KBM-7 (cell line): ENCODE measurements at regions not wholly inside any gene's neighbourhood (a gene's known extent, or its start where the extent isn't known, plus 50 kb on each side); places are given as distances from the start of the nearest gene placed in this dataset.
A peak's percentile ranks its signal among the peaks of the same experiment; 100 is the strongest.

Source experiments
- DNase-seq: peaks from one replicate; pipeline ENCODE4 v3.0.0-alpha.2; 2015
- in situ Hi-C: fragments of 300-500 bp; cut with MboI; formaldehyde crosslinking; loops from 2 replicates; pipeline ENCODE4 v1.14.3; 2020; ENCODE audit warnings: low sequenced_read_pairs, low pct_unique_long_range_greater_than_20kb, mixed read lengths

DNA sequence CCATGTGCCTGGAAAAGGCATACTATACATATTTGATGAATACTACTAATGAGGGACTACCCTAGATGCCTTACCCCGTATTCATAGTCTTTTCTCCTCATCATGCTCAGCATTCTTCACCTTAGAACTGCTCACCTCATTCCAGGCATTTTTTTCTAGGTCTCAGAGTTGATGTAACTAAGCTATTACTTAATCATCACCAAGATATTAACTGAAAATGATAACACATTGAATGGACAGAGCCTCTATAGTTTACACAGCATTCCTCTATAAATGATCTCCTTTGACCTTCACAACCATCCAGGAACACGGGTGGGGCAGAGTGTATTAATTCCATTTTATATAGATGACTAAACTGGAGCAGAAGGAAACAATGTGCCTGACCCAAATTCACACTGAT lies 174.1 kb upstream of the DPH6 start:
- in situ Hi-C loops: no loop called here
- DNase-seq: no peak

DNA sequence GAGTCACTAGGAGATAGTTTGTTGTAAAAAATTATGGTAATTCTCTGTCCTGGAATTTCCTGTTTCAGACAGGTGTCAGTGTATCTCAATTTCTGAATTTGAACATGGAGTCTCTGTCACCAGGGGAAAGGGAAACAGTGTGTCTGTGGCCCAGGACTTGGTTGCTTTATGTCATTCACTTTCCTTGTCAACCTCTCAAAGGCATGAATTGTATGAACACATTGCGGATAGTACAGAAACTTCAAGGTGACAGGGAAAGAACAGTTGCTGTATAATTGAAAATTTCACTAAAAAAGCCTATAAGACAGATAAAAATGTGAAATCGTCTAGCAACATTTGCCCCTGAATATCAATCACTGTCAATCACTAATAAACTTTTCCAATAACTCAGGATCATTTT lies 175.0 kb upstream of the DPH6 start:
- DNase-seq: no peak
- in situ Hi-C loops: no loop called here

DNA sequence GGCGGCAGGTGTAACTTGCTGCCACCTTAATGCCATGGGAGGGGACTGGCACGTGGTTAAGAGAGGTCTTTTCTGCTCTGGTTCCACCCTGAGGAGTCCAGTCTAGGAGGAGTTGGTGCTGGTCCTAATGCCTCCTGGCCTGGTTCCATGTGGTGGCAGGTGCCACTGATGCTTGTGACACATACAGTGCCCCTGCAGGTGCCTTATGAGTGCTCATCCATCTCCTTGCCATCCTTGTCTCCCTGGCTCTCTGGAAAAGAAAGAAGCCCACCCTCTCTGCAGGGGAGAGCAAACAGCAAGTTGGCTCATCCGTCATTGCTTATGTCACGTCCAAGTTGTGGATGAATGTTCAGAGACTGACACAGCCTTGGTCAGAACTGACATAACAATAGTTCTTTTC lies 175.8 kb upstream of the DPH6 start:
- no peak for DNase-seq
- in situ Hi-C loops: no loop called here

DNA sequence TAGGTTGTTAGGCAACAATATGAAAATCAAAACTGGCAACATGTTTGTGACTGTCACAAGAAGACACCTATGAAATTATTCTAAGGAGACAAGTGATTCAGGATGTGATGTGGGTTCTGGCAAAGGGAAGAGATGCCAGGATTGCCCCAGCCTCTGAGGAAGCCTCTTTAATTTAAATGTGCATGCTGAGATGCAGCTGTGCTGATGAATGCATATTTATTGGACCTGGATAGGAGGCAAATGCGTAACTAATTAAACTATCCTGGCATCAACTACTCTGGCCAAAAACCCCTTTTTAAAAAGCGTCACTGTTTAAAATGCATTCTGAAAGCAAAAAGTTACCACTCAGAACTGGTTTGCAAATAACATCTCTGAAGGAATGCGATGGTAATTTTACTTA lies 176.5 kb upstream of the DPH6 start:
- no peak for DNase-seq
- in situ Hi-C loops: no loop called here

DNA sequence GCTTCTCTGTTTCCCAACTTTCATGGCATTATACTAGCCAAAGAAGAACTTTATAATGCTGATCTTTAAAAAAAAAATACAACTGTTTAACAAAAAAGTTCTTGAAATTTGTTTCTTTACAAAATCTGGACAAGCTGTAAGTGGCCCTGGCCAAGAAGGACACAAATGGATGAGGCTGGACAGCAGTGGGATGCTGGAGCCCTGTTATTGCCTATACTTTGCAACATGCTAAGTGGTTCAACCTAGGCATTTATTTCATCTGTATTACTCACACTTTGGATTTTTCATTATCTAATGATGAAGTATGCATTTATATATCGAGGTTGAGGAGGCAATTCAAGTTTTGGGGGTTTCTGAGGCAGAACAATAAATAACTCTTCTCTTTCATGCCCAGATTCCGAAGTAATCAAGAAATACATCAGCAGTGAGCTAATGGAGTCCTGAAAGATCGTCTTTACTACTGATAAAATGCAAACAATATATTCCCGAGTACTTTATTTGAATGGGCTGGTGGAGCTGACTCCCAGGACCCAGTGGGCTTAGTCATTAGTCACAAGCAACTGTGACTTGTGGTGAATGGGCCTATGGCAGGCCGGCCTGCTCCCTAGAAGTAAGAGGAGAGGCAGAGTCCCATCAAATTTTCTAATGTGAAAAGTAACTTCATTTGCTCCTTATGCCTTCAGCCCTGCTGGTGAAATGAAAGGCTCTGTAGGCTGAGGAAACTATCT lies 177.3 kb upstream of the DPH6 start:
- in situ Hi-C loops: no loop called here
- DNase-seq: no peak

DNA sequence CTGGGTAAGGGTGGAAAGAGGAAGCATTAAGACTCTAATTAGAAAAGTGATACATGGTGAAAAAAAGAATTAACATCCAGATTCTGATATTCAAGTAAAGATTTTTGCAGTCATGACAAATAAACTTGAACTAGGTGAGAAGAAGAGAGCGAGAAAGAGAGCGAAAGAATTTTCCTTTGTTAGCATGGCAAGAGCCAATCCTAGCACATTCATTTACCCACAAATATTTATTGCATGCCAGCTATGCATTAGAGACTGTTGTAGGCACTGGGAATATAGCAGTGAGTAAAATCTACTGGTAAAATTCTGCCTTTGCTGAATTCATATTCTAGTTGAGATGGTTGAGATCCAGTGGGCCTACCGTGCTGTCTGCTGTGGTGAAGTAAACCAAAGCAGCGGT lies 177.9 kb upstream of the DPH6 start:
- in situ Hi-C loops: no loop called here
- no peak for DNase-seq

DNA sequence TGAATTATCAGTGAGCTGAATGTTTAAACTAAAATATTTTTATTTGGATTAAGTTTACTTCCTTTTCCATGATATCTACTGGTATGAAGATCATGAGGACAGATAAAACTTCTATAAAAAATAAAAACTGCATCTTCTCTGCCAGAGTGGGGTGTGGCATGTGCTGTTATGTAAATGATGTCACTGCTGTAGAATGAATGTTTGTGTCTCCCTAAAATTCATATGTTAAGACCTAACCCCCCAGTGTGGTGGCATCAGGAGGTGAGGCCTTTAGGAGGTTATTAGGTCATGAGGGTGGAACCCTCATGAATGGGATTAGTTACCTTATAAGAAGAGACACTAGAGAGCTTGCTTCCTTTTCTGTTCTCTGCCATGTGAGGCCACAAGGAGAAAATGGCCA lies 178.7 kb upstream of the DPH6 start:
- no peak for DNase-seq
- in situ Hi-C loops: no loop called here

DNA sequence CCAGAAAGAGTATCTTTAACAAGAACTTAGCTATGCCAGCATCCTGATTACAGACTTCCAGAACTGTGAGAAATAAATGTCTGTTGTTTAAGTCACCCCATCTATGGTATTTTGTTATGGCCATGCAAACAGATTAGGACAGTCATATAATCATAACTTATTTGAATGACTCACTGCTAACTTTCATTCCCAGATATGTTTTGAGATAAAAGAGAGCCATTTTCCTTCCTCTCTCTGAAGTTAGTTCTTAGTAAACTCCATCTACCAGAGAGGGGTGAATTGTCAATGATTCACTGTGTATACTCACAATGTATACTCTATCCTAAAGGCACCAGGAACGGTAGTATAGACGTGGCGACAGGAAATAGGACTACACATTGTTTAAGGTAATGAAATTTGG lies 179.4 kb upstream of the DPH6 start:
- in situ Hi-C loops: no loop called here
- DNase-seq: no peak

DNA sequence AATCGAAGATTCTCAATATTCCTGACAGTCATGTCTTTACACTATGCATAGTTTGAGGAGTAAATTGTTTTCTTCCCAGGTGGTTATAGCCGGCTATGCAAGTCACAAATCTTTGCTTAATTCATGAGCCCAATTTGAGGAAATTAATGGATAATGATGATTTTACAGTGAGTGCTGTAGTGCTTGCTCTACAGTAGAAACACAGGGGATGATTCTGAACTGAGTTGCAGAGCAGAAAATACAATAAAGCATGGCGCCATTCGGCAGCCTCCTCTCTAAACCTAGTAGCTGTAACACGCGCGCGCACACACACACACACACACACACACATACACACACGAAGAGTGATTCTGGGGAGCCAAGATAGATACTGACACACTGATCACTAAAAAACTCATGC lies 181.7 kb upstream of the DPH6 start:
- DNase-seq: no peak
- in situ Hi-C loops: no loop called here

DNA sequence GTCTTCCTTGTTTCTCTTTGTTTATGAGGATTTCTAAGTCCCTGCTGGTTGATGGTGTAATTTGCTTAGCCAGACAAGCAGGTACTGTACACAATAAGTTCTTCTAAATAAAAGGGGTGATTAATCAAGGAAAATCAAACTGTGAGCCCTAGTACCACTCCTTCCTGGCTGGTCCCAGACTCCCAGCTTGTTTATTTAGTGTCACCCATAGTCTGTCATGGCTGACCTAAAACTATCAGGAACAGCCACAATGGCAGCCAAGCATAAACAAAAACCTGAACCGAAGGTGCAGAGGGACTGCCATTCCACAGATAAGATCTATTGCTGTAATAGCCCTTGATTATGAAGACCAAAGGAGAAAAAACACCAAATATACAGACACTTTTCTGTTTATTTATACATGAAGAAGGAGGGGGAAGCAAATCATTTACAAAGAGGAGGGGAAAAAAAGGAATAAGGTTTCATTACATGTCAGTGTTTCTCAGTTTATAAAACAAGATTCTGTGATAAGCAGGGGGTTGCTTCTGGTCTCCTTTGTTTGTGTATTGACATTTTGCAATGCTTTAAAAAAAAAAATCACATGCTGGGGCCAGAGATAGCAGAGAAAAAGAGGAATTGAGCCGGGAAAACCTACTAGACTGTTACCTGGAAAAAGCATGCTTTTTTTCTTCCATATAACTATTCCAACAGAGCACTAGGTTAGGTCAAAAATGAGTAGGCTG lies 182.4 kb upstream of the DPH6 start:
- in situ Hi-C loops: no loop called here
- DNase-seq: no peak

DNA sequence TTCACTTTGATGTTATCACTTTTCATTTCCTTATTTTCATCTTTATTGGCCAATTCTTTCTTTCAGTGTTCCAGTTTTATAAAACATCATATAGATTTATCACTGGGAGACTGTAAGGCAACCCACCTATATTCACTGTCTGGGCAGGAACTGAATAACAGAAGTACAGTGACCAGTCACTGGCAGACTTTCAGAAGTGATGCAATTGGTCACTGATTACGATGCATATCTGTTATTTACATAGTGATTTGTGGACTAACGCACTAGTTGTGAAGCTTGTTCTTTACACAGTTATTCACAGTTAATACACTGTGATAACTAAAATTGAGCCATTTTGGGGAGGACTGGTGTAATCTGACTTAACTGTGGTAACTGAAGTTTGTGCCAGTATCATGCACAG lies 190.2 kb upstream of the DPH6 start:
- no peak for DNase-seq
- in situ Hi-C loops: no loop called here

DNA sequence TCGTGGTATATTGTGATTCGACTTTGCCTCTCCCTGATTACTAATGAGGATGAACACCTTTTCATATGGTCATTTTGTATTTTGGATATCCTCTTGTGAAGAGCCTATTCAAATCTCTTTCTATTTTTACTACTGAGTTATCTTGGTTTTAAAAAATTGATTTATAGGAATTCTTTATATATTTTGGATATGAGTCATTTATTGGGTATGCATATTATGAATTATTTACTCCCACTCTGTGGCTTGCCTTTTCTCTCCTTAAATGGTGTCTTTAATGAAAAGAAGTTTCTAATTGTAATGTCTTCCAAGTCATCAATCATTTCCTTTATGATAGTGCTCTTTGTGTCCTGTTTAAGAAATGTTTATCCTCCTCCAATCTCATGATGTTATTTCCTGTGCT lies 191.5 kb upstream of the DPH6 start:
- DNase-seq: no peak
- in situ Hi-C loops: no loop called here

DNA sequence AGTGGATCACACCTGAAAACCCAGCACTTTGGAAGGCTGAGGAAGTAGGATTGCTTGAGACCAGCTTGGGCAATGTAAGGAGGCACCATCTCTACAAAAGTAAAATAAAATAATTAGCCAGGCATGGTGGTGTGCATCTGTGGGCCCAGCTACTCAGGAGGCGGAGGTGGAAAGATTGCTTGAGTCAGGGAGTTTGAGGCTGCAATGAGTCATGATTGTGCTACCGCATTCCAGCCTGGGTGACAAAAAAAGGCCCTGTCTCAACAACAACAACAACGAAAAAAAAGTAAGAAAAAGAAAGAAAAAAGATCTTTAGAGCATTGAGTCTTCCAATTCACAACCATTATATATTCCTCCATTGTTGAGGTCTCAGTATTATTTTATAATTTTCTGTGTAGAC lies 192.4 kb upstream of the DPH6 start:
- no peak for DNase-seq
- in situ Hi-C loops: no loop called here

DNA sequence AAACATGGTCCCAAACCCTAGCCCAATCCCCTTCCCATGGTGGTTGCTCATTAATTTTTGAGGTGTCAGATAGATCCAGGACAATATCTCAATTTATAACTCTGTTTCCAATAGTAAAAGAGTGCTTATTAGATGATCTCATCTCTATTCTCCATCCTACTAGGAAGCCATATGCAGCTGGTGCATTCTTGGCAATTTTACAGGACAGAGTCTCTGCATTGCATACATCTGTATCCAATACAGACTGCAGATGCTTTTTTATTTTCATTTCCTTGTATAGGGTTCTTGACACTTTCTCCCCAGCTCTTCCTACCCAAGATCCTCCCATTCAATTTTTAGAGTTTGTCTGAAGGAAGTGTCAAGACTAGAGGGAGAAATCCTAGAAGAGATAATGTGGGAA lies 194.8 kb upstream of the DPH6 start:
- in situ Hi-C loops: no loop called here
- no peak for DNase-seq

DNA sequence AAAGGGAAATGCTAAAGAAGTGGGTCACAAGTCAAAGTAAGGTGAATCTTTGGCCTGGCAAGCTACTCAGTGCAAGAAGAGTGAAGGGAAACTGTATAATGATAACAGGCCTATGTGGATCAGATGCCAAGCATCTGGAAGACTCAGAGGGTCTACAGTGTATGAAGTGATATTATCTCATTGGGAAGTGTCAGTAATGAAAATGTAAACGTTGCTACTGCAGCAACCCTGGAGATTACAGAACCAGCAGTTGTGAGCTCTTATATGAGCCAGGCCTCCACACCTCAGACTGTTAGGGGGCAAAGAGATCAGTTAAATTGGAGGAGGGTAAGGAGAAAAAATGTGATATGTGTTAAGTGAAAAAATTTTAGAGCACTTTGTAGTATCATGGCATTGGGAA lies 195.4 kb upstream of the DPH6 start:
- DNase-seq: no peak
- in situ Hi-C loops: no loop called here

DNA sequence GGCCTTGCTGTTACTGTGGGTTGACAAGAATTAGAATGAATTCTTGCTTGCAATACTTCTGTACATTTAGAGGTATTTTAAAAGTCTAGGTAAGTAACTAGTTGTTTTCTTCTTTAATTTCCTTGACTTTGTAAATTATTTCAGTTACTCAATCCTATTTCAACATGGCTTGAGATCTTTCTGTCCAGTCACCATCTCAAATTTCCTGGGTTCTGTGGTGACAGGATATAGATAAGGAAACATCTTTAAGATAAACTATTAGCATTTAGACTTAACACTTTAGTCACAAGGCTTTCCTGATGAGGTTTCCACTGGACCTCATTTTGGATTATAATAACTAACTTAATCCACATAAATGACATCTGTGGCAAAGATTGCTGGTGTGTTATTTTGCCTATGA lies 195.9 kb upstream of the DPH6 start:
- in situ Hi-C loops: no loop called here
- no peak for DNase-seq

DNA sequence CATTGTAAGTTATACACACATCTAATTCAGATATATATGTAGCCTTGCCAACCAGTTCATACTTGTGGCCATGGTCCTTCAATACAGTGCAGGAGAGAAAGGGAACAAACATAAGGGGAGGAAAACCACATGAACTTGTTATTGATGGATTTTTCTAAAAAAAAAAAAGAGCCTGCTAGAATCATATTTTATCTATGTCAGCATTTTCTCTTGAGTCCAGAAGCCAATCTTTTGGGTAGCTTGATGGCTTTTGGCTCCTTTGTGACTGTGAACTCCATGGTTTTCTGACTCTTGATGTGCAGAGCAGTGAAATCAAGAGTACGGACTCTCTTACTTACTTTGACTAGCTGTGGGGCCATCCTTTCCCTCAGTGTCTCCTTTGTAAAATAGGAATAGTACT lies 197.4 kb upstream of the DPH6 start:
- in situ Hi-C loops: no loop called here
- no peak for DNase-seq

DNA sequence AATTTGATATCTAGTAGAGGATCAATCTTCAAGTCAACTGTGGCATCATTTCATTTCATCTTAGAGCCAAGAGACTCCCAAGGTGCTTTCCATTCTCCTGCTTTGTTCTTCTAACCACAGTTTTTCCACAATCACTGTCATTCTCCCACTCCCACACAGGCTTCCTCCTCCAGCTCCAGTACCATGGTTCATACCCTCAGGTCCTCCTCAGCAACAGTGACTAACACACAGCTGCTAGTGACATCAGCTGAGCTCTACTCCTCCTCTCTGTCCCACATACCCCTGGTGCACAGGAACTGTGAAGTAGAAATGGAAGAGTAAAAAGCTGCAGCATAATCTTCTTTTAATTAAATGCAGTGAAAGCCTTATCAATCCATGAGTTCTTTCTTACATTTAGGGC lies 200.2 kb upstream of the DPH6 start:
- in situ Hi-C loops: no loop called here
- no peak for DNase-seq

DNA sequence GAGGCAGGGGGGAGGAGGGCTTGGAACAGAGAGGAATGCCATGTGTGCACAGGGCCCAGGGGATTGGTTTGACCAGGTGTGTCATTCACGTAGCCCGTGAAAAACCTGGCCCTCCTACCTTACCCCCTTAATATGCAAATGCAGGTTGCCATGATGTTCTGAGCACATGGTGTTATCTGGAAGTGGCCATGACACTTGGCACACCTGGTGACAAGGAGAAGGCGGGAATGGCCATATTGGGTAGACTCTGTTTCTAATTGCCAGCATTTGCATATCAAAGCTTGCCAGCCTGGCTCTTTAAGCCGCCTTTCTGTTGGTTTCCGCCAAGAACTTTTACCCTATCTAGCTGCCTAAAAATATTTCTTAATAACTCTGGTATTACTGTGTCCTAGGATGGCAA lies 202.1 kb upstream of the DPH6 start:
- DNase-seq: no peak
- in situ Hi-C loops: no loop called here

DNA sequence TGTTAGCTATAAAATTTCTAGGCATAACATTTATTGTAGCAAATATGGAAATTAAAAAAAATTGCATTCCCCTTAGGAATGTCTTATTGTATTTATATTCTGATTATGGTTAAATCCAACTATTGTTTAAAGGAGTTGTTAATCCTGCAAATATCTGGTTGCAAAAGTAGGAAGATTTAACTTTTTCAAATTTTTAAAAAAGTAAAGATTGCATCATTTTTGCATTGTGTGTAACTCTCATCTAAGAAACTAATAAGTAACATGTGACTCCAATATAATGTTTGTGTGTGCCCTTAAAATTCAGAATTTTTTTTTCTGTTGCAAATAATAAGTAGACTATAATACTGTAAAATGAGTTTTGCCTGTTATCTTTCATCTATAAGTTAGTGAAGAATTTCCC lies 204.1 kb upstream of the DPH6 start:
- DNase-seq: no peak
- in situ Hi-C loops: no loop called here

DNA sequence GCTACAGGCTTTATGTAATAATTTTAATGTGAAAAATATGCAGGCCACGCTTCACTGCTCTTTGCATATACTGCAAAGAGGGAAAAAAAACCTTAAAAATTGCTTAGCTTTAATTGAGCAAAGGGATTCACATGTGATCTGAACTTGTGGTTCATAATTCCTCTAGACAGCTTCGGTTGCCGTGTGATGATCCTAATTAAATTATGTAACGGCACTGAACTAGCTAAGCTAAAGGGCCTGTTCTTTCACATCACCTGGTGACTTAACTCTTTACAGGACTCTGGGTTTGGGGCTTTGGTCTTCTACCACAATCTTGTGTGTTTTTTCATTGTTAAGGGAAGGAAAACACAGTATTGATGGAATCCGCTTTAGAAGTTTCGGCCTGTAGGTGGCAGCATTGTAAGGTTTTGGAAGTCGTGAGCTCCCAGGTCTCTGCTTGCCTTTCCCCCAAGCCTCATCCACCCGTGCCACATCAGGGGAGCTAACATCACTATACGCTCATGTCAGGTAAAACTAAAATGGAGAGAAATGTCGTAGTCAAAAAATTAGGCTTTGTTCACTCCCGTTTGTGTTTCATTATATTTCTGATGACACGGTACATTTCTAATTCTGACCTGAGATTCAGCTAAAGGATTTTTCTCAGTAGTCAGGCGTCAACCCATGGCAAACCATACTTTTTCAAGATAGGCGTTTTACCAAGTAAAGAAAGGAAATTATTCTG lies 205.6 kb upstream of the DPH6 start:
- in situ Hi-C loops: no loop called here
- DNase-seq: peak; percentile 57
